ENCODE measurements at regions not wholly inside any gene's neighbourhood (a gene's known extent, or its start where the extent isn't known, plus 50 kb on each side); places are given as distances from the start of the nearest gene placed in this dataset.

GRCh38 chr1:58017641-58018040 is 528.9 kb downstream of the OMA1 start:
- no peak overlapping the region for H2AFZ ChIP-seq (ENCODE audit: low read length)
- no peak overlapping the region for H3K4me3 ChIP-seq (replicated peaks in 1 of 4; ENCODE audit: control extremely low read depth in 1 of 4, insufficient read depth in 1 of 4, low read depth in 3 of 4, low read length in 4 of 4)
- no peaks in the 10 kb centered on the region for H3K4me1 ChIP-seq (ENCODE audit: control insufficient read depth, extremely low read depth, insufficient read depth, low read length)
- H3K36me3 ChIP-seq (ENCODE audit: control insufficient read depth, insufficient read depth, low read length): no peaks in the 10 kb centered on the region
- no peak overlapping the region for H3K9ac ChIP-seq (ENCODE audit: insufficient read depth, low read length)
- no peaks in the 10 kb centered on the region for H3K27me3 ChIP-seq (ENCODE audit: control insufficient read depth, insufficient read depth, low read length)
- no peaks in the 10 kb centered on the region for H3K9me3 ChIP-seq (ENCODE audit: control insufficient read depth, insufficient read depth, low read depth, low read length)
- no peaks in the 10 kb centered on the region for H3K79me2 ChIP-seq (ENCODE audit: control insufficient read depth, insufficient read depth, low read length)
- H4K20me1 ChIP-seq (ENCODE audit: control insufficient read depth, extremely low read depth, insufficient read depth, low read length): no peaks in the 10 kb centered on the region
- TF ChIP-seq, protein P1, sequence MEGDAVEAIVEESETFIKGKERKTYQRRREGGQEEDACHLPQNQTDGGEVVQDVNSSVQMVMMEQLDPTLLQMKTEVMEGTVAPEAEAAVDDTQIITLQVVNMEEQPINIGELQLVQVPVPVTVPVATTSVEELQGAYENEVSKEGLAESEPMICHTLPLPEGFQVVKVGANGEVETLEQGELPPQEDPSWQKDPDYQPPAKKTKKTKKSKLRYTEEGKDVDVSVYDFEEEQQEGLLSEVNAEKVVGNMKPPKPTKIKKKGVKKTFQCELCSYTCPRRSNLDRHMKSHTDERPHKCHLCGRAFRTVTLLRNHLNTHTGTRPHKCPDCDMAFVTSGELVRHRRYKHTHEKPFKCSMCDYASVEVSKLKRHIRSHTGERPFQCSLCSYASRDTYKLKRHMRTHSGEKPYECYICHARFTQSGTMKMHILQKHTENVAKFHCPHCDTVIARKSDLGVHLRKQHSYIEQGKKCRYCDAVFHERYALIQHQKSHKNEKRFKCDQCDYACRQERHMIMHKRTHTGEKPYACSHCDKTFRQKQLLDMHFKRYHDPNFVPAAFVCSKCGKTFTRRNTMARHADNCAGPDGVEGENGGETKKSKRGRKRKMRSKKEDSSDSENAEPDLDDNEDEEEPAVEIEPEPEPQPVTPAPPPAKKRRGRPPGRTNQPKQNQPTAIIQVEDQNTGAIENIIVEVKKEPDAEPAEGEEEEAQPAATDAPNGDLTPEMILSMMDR (conservative IDR thresholded peaks at IDR 0.05 in 1 of 2, IDR thresholded peaks at IDR 0.05 in 1 of 2; ENCODE audit: low read depth in 1 of 2, low read length in 2 of 2): no peak
- no peak overlapping the region for H3K27ac ChIP-seq (ENCODE audit: insufficient read depth, low read length)
- no peak overlapping the region for H3K4me2 ChIP-seq (ENCODE audit: extremely low read depth, insufficient read depth, low read length)
- DNase-seq (ENCODE audit: low read depth in 2 of 2): no peak

DNA sequence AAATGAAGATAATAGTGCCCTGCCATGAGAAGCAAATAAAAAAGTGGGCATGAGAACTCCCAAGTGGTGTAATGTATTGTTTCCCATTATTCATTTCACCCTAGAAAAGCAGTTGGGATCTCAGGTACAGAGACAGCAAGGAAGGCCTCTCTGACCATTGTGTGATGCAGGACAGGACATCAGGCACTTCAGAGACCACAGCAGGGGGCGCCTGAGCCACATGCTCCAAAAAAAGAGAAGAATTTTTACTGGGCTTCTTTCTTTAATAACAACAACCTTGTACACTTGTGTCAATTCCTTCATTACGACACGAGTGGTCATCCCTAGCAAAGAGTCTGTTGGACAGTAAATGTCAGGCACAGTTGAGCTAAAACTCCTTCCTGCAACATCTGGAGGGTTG is 533.3 kb downstream of the OMA1 start:
- no peak overlapping the region for H3K4me2 ChIP-seq (ENCODE audit: extremely low read depth, insufficient read depth, low read length)
- no peaks in the 10 kb centered on the region for H3K36me3 ChIP-seq (ENCODE audit: control insufficient read depth, insufficient read depth, low read length)
- H2AFZ ChIP-seq (ENCODE audit: low read length): no peak overlapping the region
- no peaks in the 10 kb centered on the region for H3K4me1 ChIP-seq (ENCODE audit: control insufficient read depth, extremely low read depth, insufficient read depth, low read length)
- no peaks in the 10 kb centered on the region for H4K20me1 ChIP-seq (ENCODE audit: control insufficient read depth, extremely low read depth, insufficient read depth, low read length)
- no peak overlapping the region for H3K9ac ChIP-seq (ENCODE audit: insufficient read depth, low read length)
- no peaks in the 10 kb centered on the region for H3K9me3 ChIP-seq (ENCODE audit: control insufficient read depth, insufficient read depth, low read depth, low read length)
- DNase-seq (ENCODE audit: low read depth in 2 of 2): no peak
- TF ChIP-seq EZH2 (IDR thresholded peaks at IDR 0.05; ENCODE audit: low read length, missing control alignments): no peak
- TF ChIP-seq, protein P1 (conservative IDR thresholded peaks at IDR 0.05 in 1 of 2, IDR thresholded peaks at IDR 0.05 in 1 of 2; ENCODE audit: low read depth in 1 of 2, low read length in 2 of 2): no peak
- no peak overlapping the region for H3K27ac ChIP-seq (ENCODE audit: insufficient read depth, low read length)
- H3K27me3 ChIP-seq (ENCODE audit: control insufficient read depth, insufficient read depth, low read length): no peaks in the 10 kb centered on the region
- no peak overlapping the region for H3K4me3 ChIP-seq (replicated peaks in 1 of 4; ENCODE audit: control extremely low read depth in 1 of 4, insufficient read depth in 1 of 4, low read depth in 3 of 4, low read length in 4 of 4)
- no peaks in the 10 kb centered on the region for H3K79me2 ChIP-seq (ENCODE audit: control insufficient read depth, insufficient read depth, low read length)

DNA sequence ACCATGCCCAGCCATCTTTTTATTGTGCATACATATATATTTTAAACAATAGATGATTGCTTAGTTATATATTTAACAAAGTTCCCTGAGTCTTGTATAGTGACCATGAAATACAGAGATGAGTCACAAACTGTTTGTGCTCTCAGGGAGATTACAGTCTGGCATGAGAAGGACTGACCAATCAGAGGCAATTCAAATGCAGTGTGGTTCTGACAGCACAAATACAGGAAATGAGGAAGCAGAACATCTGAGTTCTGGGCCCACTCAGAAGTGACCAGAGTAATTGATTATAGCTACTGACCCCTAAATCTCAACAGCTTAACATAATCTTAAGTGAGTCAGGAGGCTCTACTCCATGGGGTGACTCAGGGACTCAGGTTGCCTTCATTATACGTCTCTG is 534.5 kb downstream of the OMA1 start:
- Histone ChIP-seq H3K4me1 (ENCODE audit: control insufficient read depth, extremely low read depth, insufficient read depth, low read length) (no peaks in the 10 kb centered on the region), H3K27ac (ENCODE audit: insufficient read depth, low read length) (no peak overlapping the region), H3K9me3 (ENCODE audit: control insufficient read depth, insufficient read depth, low read depth, low read length) (no peaks in the 10 kb centered on the region), H3K36me3 (ENCODE audit: control insufficient read depth, insufficient read depth, low read length) (no peaks in the 10 kb centered on the region), H3K79me2 (ENCODE audit: control insufficient read depth, insufficient read depth, low read length) (no peaks in the 10 kb centered on the region), H4K20me1 (ENCODE audit: control insufficient read depth, extremely low read depth, insufficient read depth, low read length) (no peaks in the 10 kb centered on the region), H3K9ac (ENCODE audit: insufficient read depth, low read length) (no peak overlapping the region), H2AFZ (ENCODE audit: low read length) (no peak overlapping the region), H3K27me3 (ENCODE audit: control insufficient read depth, insufficient read depth, low read length) (no peaks in the 10 kb centered on the region), H3K4me3 (replicated peaks in 1 of 4; ENCODE audit: control extremely low read depth in 1 of 4, insufficient read depth in 1 of 4, low read depth in 3 of 4, low read length in 4 of 4) (no peak overlapping the region), H3K4me2 (ENCODE audit: extremely low read depth, insufficient read depth, low read length) (no peak overlapping the region)
- no peak for DNase-seq (ENCODE audit: low read depth in 2 of 2)
- no peak for TF ChIP-seq EZH2 (IDR thresholded peaks at IDR 0.05; ENCODE audit: low read length, missing control alignments)
- TF ChIP-seq, protein P1 (conservative IDR thresholded peaks at IDR 0.05 in 1 of 2, IDR thresholded peaks at IDR 0.05 in 1 of 2; ENCODE audit: low read depth in 1 of 2, low read length in 2 of 2): no peak
